AG09319 (cell line): ENCODE measurements at regions not wholly inside any gene's neighbourhood (a gene's known extent, or its start where the extent isn't known, plus 50 kb on each side); places are given as distances from the start of the nearest gene placed in this dataset.

ENCODE experiments used
- DNase-seq: peaks from one replicate; pipeline ENCODE4 v3.0.0-alpha.2; 2010; ENCODE audit warnings: low read depth; ENCODE audit errors: extremely low read depth
- TF ChIP-seq, protein P1 (sequence below): IDR thresholded peaks from 2 replicates; pipeline ENCODE4 v1.5.1; 2011; ENCODE audit warnings: low read depth, mild to moderate bottlenecking, inconsistent platforms, low read length, moderate library complexity

DNA sequence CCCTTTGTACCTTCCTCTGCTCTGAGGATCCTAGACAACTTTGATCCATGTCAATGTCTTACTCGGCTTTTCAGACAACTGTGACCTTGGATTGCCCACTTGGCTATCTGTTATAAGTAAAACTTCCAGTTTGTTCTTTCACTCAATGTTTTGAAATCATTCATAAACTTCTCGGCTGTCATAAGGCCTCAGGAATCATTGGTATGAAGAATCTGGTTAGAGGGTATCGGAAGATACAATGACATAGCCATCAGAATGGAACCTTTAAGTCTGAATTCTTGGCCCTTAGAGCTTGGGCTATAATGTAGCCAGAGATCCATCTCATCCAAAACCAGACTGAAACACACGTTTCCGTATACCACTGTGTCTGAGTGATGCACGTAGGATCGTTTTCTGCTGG is 59.0 kb upstream of the WDR1 start:
- TF ChIP-seq, protein P1, sequence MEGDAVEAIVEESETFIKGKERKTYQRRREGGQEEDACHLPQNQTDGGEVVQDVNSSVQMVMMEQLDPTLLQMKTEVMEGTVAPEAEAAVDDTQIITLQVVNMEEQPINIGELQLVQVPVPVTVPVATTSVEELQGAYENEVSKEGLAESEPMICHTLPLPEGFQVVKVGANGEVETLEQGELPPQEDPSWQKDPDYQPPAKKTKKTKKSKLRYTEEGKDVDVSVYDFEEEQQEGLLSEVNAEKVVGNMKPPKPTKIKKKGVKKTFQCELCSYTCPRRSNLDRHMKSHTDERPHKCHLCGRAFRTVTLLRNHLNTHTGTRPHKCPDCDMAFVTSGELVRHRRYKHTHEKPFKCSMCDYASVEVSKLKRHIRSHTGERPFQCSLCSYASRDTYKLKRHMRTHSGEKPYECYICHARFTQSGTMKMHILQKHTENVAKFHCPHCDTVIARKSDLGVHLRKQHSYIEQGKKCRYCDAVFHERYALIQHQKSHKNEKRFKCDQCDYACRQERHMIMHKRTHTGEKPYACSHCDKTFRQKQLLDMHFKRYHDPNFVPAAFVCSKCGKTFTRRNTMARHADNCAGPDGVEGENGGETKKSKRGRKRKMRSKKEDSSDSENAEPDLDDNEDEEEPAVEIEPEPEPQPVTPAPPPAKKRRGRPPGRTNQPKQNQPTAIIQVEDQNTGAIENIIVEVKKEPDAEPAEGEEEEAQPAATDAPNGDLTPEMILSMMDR, result no peak

DNA sequence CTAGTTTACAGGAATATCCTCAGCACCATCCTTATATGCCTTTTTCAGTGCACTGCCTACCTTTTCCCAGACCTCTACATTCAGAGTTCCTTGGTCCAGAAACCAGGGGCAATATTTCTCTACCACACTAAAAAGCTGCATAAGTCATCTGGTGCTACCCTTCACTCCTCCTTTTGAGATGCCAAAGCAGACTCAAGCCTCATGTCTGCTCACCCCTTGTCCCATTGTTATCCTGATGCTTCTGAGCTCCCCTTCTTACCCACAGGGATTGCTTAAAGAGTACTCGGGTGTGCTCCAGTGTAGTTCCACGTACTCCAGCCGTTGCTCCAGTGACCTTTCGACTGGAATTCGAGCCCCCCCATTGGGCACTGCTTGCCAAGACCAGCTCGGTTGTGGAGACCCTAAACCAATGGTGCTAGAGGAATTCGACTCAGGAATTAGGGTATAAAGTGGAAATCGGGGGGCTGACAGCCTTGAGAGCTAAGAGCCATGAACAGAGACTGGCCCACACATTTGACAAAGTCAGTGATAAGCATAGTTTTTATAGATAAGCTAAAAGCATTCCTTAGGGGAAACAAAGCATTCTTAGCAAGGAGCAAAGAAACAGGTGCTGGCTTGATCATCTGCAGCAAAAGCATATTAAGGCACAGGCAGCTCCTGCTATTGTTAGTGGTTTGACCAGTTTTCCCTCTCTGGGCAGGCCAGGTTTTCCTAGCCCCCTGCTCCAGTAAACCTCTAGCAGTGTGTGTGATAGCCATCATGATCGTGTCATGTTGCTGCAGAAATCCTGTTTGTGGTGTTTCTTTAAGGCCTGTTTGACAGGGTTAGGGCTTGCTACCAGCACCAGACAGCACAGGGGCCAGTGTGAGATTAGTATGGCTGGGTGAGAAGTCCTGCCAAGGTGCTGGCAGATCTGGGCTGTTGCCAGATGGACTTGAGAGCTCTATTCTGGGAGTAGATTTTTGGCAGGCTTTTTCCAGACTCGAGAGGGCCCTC is 57.5 kb upstream of the WDR1 start:
- TF ChIP-seq, protein P1, result no peak
- no peak for DNase-seq

More for the DNA sequence above, 59.0 kb upstream of the WDR1 start:
- no peak for DNase-seq

DNA sequence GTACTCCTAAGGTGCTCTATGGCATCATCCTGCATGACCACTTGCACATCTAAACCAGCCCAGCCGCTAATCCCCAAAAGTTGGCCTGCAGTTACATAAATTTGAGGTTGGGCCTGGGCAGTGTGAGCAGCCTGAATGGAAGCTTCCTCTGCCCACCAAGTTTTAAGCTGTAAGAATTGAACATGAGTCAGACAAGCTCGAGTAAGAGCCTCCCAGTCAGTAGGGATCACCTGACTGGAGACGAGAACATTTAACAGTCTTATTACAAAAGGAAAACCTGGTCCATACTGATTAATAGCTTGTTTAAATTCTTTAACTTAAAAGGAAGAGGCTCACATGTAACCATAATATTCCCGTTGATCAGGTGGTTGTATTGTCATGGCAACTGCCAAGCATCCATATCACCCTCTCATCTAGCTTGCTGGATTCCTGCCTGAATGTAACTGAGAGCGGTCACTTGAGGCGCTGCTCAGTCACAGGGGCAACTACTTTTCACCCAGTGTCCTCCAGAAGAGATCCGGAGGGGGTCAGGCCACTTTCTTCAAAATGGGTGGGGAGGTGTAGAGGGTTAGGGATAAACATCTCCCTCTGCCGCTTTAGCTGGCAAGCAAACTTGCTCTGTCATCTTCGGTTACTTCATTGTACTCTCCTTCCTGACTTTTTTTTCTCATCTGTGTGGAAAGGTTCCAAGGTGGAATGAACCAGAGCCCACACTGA is 56.6 kb upstream of the WDR1 start:
- DNase-seq, result no peak
- TF ChIP-seq, protein P1, result no peak; the same call in 1 of the 2 replicates

DNA sequence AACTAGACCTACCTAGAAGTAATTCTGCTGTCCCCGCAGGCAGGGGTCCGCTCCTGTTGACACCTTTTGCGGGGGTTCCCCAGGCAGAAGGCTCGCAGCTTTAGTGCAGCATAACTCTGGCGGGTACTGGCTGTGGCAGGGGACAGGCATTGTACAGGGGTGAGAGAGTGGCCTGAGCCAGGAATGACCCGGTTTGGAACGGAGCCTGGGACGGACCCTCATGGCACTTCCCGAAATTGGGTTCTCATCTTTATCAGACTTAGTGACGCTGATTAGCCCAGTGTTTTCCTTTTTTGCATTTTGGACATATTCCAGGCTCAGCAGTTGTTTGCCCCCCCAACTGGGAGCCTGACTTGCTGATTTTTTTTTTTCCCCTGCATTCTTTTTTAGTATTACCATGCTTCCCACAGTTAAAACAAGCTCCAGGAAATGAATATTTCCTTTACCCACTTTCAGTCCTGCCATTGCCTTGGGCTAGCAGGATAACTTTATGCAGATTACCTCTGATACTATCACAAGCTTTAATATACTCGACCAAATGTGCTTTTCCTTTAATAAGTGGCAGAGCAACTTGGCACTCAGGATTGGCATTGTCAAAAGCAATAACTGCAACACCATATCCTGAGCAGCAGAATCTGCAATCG is 55.8 kb upstream of the WDR1 start:
- TF ChIP-seq, protein P1, result no peak

DNA sequence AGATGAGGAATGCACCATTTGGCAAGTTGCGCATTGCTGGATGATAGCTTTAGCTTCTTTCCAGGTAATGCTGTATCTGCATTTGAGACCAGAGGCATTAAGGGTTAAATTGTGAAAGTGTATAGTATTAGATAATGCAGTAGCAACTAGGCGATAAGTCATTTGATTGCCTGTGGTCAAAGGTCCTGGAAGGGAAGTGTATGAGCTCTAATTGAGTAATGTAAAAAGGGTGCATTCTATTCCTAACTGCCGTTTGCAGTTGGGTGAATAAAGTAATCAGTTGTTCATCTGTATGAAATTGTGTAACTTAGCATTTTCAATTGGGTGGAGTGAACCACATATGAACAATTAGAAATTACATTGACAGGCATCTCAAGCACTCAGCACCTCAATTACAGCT is 54.5 kb upstream of the WDR1 start:
- DNase-seq, result no peak
- TF ChIP-seq, protein P1, result no peak

More for the DNA sequence above, 55.8 kb upstream of the WDR1 start:
- DNase-seq, result no peak

DNA sequence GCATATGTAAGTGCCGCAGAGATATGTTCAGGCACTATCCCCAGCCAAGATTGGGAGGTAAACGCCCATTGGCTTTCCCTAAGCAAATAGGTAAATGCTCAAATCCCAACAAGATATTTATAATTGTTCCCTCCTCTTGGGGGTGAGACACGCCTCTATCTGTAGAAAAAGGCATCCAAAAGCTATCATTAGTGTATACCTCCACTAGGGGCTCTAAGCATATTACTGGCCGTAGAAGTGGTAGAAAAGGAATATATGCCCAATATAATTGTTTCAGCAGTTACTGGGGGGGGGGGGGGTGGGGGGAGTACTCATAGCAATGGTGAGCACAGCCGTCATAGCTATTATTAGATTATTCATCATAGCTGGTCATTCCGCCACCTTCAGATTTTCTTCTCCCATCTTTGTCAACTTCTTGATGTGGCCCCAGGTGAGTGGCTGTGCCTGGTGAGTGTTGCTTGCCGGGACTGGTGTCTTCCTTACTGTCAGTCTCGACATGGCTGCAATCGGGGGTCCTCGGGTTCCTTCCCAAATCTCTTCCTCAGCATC is 53.3 kb upstream of the WDR1 start:
- DNase-seq, result no peak
- TF ChIP-seq, protein P1, result no peak
